Trophoblast cell (in vitro differentiated cells and primary cell): ENCODE measurements at regions not wholly inside any gene's neighbourhood (a gene's known extent, or its start where the extent isn't known, plus 50 kb on each side); places are given as distances from the start of the nearest gene placed in this dataset.

Experiments
- DNase-seq, 2 donors: peaks; one replicate each; pipeline ENCODE4 v3.0.0-alpha.2; 2016
- H2AFZ ChIP-seq: 2 replicates; pipeline ENCODE4 v1.6.1; 2013; ENCODE audit warnings: low read length, moderate library complexity, mild to moderate bottlenecking; ENCODE audit not compliant: insufficient read depth, poor library complexity
- H2AK5ac ChIP-seq: 2 replicates; pipeline ENCODE4 v1.6.1; 2013; ENCODE audit warnings: mild to moderate bottlenecking, low read length
- H2BK120ac ChIP-seq: 2 replicates; pipeline ENCODE4 v1.6.1; 2013; ENCODE audit warnings: low read length, mild to moderate bottlenecking, moderate library complexity; ENCODE audit not compliant: insufficient read depth, poor library complexity
- H2BK12ac ChIP-seq: 2 replicates; pipeline ENCODE4 v1.6.1; 2013; ENCODE audit warnings: mild to moderate bottlenecking, low read length, moderate library complexity
- H2BK5ac ChIP-seq: 2 replicates; pipeline ENCODE4 v1.6.1; 2013; ENCODE audit warnings: low read length, low read depth, moderate library complexity, mild to moderate bottlenecking; ENCODE audit not compliant: poor library complexity
- H3K14ac ChIP-seq: 2 replicates; pipeline ENCODE4 v1.6.1; 2013; ENCODE audit warnings: mild to moderate bottlenecking, low read length
- H3K18ac ChIP-seq: 2 replicates; pipeline ENCODE4 v1.6.1; 2013; ENCODE audit warnings: mild to moderate bottlenecking, low read length
- H3K23ac ChIP-seq: 2 replicates; pipeline ENCODE4 v1.6.1; 2013; ENCODE audit warnings: low read length
- H3K27ac ChIP-seq: 2 replicates; pipeline ENCODE4 v1.5.1; 2013; ENCODE audit warnings: low read depth, mild to moderate bottlenecking, inconsistent platforms, low read length, moderate library complexity
- H3K27me3 ChIP-seq: 2 replicates; pipeline ENCODE4 v1.6.1; 2013; ENCODE audit warnings: inconsistent platforms, mild to moderate bottlenecking, low read length, moderate library complexity; ENCODE audit not compliant: insufficient read depth
- H3K36me3 ChIP-seq, 2 experiments: 1 replicate in 1 of 2; 2 replicates in 1 of 2; pipeline ENCODE4 v1.6.1; 2013; ENCODE audit warnings: low read length in 2 of 2, mild to moderate bottlenecking in 2 of 2, moderate library complexity in 1 of 2; ENCODE audit not compliant: insufficient read depth in 2 of 2, control insufficient read depth in 1 of 2
- H3K4ac ChIP-seq: 2 replicates; pipeline ENCODE4 v1.6.1; 2013; ENCODE audit warnings: low read depth, mild to moderate bottlenecking, low read length, moderate library complexity
- H3K4me1 ChIP-seq, 2 experiments: 1 replicate in 1 of 2; 2 replicates in 1 of 2; pipeline ENCODE4 v1.6.1; 2013; ENCODE audit warnings: low read length in 2 of 2, mild to moderate bottlenecking in 2 of 2, moderate library complexity in 1 of 2; ENCODE audit not compliant: insufficient read depth in 2 of 2, control insufficient read depth in 1 of 2
- H3K4me2 ChIP-seq: 2 replicates; pipeline ENCODE4 v1.6.1; 2013; ENCODE audit warnings: inconsistent platforms, mild to moderate bottlenecking, low read length, moderate library complexity
- H3K4me3 ChIP-seq: 2 replicates; pipeline ENCODE4 v1.5.1; 2013; ENCODE audit warnings: mild to moderate bottlenecking, low read depth, low read length, inconsistent platforms
- H3K79me1 ChIP-seq: one replicate; pipeline ENCODE4 v1.6.1; 2013; ENCODE audit warnings: low read length
- H3K79me2 ChIP-seq: 2 replicates; pipeline ENCODE4 v1.6.1; 2013; ENCODE audit warnings: low read length, mild to moderate bottlenecking; ENCODE audit not compliant: control insufficient read depth, insufficient read depth, poor library complexity
- H3K9ac ChIP-seq: 2 replicates; pipeline ENCODE4 v1.6.1; 2013; ENCODE audit warnings: mild to moderate bottlenecking, low read length
- H3K9me3 ChIP-seq: 2 replicates; pipeline ENCODE4 v1.6.1; 2013; ENCODE audit warnings: low read depth, mild to moderate bottlenecking, control low read depth, inconsistent platforms, low read length; ENCODE audit not compliant: insufficient read depth
- H4K12ac ChIP-seq: 2 replicates; pipeline ENCODE4 v1.6.1; 2013; ENCODE audit warnings: low read depth, mild to moderate bottlenecking, low read length, moderate library complexity
- H4K8ac ChIP-seq: 2 replicates; pipeline ENCODE4 v1.6.1; 2013; ENCODE audit warnings: low read depth, mild to moderate bottlenecking, low read length, moderate library complexity
- H4K91ac ChIP-seq: one replicate; pipeline ENCODE4 v1.6.1; 2013; ENCODE audit warnings: low read depth, mild to moderate bottlenecking, low read length, moderate library complexity
- WGBS: extraction: QIAGEN DNeasy Blood & Tissue Kit; methylation state at CpG from one replicate; pipeline ENCODE4 v1.1.7; 2013; ENCODE audit warnings: missing lambda C conversion rate; ENCODE audit not compliant: insufficient read length, insufficient coverage; ENCODE audit errors: extremely low coverage; 5-methylcytosine and 5-hydroxymethylcytosine counted together

- no CpG with 5 or more reads among the region's 8 CpGs for WGBS
- H4K91ac ChIP-seq: no peak overlapping the region
- no peak overlapping the region for H3K23ac ChIP-seq
- no peak for DNase-seq
- peaks cover 2% of the 10 kb centered on the region for H3K9me3 ChIP-seq
- H4K12ac ChIP-seq: no peak overlapping the region
- no peak overlapping the region for H3K27ac ChIP-seq
- no peak overlapping the region for H3K14ac ChIP-seq
- H3K27me3 ChIP-seq: no peaks in the 10 kb centered on the region
- no peak overlapping the region for H2AFZ ChIP-seq
- H4K8ac ChIP-seq: no peak overlapping the region
- H3K79me1 ChIP-seq: no peaks in the 10 kb centered on the region
- no peaks in the 10 kb centered on the region for H3K36me3 ChIP-seq
- H3K9ac ChIP-seq: no peak overlapping the region
- no peak overlapping the region for H2BK5ac ChIP-seq
- no peak overlapping the region for H2AK5ac ChIP-seq
- H3K79me2 ChIP-seq: no peaks in the 10 kb centered on the region
- no peaks in the 10 kb centered on the region for H3K4me1 ChIP-seq
- H3K4me3 ChIP-seq: no peak overlapping the region
- no peak overlapping the region for H3K18ac ChIP-seq
- no peak overlapping the region for H3K4me2 ChIP-seq
- H2BK120ac ChIP-seq: no peak overlapping the region
- H3K4ac ChIP-seq: no peak overlapping the region
- no peak overlapping the region for H2BK12ac ChIP-seq
Measured at GRCh38 chr15:98397419-98397818, 250.9 kb upstream of the IGF1R start.

GRCh38 chr15:98398056-98398455, 250.3 kb upstream of the IGF1R start:
- Histone ChIP-seq H4K91ac (no peak overlapping the region), H2AFZ (no peak overlapping the region), H3K23ac (no peak overlapping the region), H4K12ac (no peak overlapping the region), H3K27ac (no peak overlapping the region), H3K9me3 (peaks cover 2% of the 10 kb centered on the region), H3K79me1 (no peaks in the 10 kb centered on the region), H3K4me1 (no peaks in the 10 kb centered on the region), H3K27me3 (no peaks in the 10 kb centered on the region), H2BK5ac (no peak overlapping the region), H2AK5ac (no peak overlapping the region), H3K79me2 (no peaks in the 10 kb centered on the region), H3K4me3 (no peak overlapping the region), H2BK12ac (no peak overlapping the region), H3K4me2 (no peak overlapping the region), H3K4ac (no peak overlapping the region), H3K9ac (no peak overlapping the region), H4K8ac (no peak overlapping the region), H3K18ac (no peak overlapping the region), H2BK120ac (no peak overlapping the region), H3K36me3 (no peaks in the 10 kb centered on the region), H3K14ac (no peak overlapping the region)
- no CpG with 5 or more reads among the region's 4 CpGs for whole genome bisulfite sequencing
- no peak for DNase-seq

DNA sequence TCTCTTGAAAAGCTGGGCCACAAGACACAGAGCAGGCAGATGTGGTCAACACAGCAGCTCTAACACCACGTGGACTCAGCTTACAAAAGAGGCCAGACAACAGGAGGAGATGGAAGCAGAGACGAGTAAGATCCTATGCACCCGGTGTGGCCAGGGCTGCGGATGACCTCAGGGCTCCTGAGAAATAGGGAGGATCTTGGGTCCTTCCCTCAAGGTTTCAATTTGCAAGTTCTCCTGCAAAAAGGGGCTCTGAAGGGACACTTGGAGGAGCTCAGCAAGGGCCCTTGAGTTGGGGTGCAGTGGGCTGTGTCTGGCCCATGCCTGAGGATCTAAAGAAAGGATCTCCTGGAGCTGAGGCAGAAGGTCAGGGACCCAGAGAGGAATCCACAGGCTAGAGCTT, 249.5 kb upstream of the IGF1R start:
- no peak for DNase-seq
- Histone ChIP-seq H3K9me3 (peaks cover 2% of the 10 kb centered on the region), H3K18ac (no peak overlapping the region), H3K9ac (no peak overlapping the region), H2BK12ac (no peak overlapping the region), H3K4ac (no peak overlapping the region), H3K27me3 (no peaks in the 10 kb centered on the region), H4K8ac (no peak overlapping the region), H2AFZ (no peak overlapping the region), H3K23ac (no peak overlapping the region), H4K91ac (no peak overlapping the region), H3K79me2 (no peaks in the 10 kb centered on the region), H3K14ac (no peak overlapping the region), H3K4me2 (no peak overlapping the region), H3K4me3 (no peak overlapping the region), H4K12ac (no peak overlapping the region), H3K27ac (no peak overlapping the region), H3K36me3 (no peaks in the 10 kb centered on the region), H3K4me1 (no peaks in the 10 kb centered on the region), H2AK5ac (no peak overlapping the region), H2BK120ac (no peak overlapping the region), H2BK5ac (no peak overlapping the region), H3K79me1 (no peaks in the 10 kb centered on the region)
- no CpG with 5 or more reads among the region's 4 CpGs for WGBS

GRCh38 chr15:98400120-98400519, 248.2 kb upstream of the IGF1R start:
- no peak overlapping the region for H3K18ac ChIP-seq
- peaks cover 2% of the 10 kb centered on the region for H3K9me3 ChIP-seq
- H2AK5ac ChIP-seq: no peak overlapping the region
- H3K27me3 ChIP-seq: no peaks in the 10 kb centered on the region
- no peak overlapping the region for H3K23ac ChIP-seq
- no peak overlapping the region for H2AFZ ChIP-seq
- no peak overlapping the region for H4K91ac ChIP-seq
- H4K8ac ChIP-seq: no peak overlapping the region
- H3K27ac ChIP-seq: no peak overlapping the region
- no peak for DNase-seq
- H3K4ac ChIP-seq: no peak overlapping the region
- no peak overlapping the region for H3K14ac ChIP-seq
- H4K12ac ChIP-seq: no peak overlapping the region
- H3K36me3 ChIP-seq: no peaks in the 10 kb centered on the region
- H3K4me3 ChIP-seq: no peak overlapping the region
- no peaks in the 10 kb centered on the region for H3K4me1 ChIP-seq
- no peak overlapping the region for H2BK5ac ChIP-seq
- H3K4me2 ChIP-seq: no peak overlapping the region
- no peak overlapping the region for H2BK12ac ChIP-seq
- no peaks in the 10 kb centered on the region for H3K79me2 ChIP-seq
- H2BK120ac ChIP-seq: no peak overlapping the region
- H3K9ac ChIP-seq: no peak overlapping the region
- H3K79me1 ChIP-seq: no peaks in the 10 kb centered on the region
- no CpG with 5 or more reads among the region's 2 CpGs for WGBS
